Activated CD4-positive, alpha-beta T cell treated with anti-CD3 and anti-CD28 coated beads for 36 hours (primary cell): ENCODE measurements at regions not wholly inside any gene's neighbourhood (a gene's known extent, or its start where the extent isn't known, plus 50 kb on each side); places are given as distances from the start of the nearest gene placed in this dataset.

Experiments used
- ATAC-seq: fragments of 200-7000 bp; cut with Tn5 transposase; one replicate; pipeline ENCODE4 v1.10.0; 2021; ENCODE audit warnings: mild to moderate bottlenecking, moderate library complexity
- CTCF ChIA-PET: fragments of 350-600 bp; sonication (Branson Sonifier 250); formaldehyde crosslinking; loops from one replicate; lab custom pipeline; 2021; ENCODE audit warnings: antibody characterized with exemption; lab: Charles Lee
- POLR2A ChIA-PET: fragments of 350-600 bp; sonication (Branson Sonifier 250); formaldehyde crosslinking; loops from one replicate; lab custom pipeline; 2021; ENCODE audit warnings: antibody characterized with exemption, inconsistent platforms; lab: Charles Lee
- DNase-seq: peaks from one replicate; pipeline ENCODE4 v3.0.0-alpha.2; 2020
- H3K27ac Mint-ChIP-seq: one replicate; pipeline ENCODE4 v1.8.0; 2021; ENCODE audit warnings: mixed read lengths
- H3K27me3 Mint-ChIP-seq: one replicate; pipeline ENCODE4 v1.8.0; 2021; ENCODE audit warnings: mixed read lengths
- H3K36me3 Mint-ChIP-seq: one replicate; pipeline ENCODE4 v1.8.0; 2021; ENCODE audit warnings: low read depth, mixed read lengths
- H3K4me1 Mint-ChIP-seq: one replicate; pipeline ENCODE4 v1.8.0; 2021; ENCODE audit warnings: mixed read lengths
- H3K4me3 Mint-ChIP-seq: one replicate; pipeline ENCODE4 v1.8.0; 2021; ENCODE audit warnings: mild to moderate bottlenecking, moderate library complexity, mixed read lengths
- H3K9me3 Mint-ChIP-seq: one replicate; pipeline ENCODE4 v1.8.0; 2021; ENCODE audit warnings: low read depth, mixed read lengths
- intact Hi-C, 2 experiments: fragments of 100-400 bp; cut with DNase I in 1 of 2; cut with micrococcal nuclease in 1 of 2; formaldehyde crosslinking; loops; one replicate each; pipeline versions ENCODE4 v1.14.2 to v1.15.1; 2022 to 2024; cut with DNase I, micrococcal nuclease

DNA sequence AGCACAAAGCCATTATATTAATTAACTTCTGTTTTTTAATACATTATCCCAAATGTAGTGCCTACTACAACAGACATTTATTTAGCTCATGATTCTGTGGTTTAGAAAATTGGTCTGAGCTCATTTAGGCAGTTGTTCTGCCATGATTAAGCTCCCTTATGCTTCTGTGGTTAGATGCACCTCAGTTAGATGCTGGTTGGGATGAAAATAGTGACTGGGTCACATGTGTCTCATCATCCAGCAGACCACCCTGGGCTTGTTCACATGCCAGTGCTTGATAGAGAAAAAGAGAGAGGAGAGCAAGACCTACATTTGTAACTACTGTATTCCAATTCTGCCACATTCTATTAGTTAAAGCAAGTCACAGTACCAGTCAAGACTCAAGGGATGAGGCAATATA, 376.4 kb upstream of the GNPDA2 start:
- Mint-ChIP-seq H3K27me3 (no peaks in the 10 kb centered on the region), H3K27ac (no peak overlapping the region), H3K4me3 (no peak overlapping the region), H3K9me3 (peaks cover 4% of the 10 kb centered on the region), H3K36me3 (no peaks in the 10 kb centered on the region), H3K4me1 (no peaks in the 10 kb centered on the region)
- DNase-seq (no peak), ATAC-seq (no peak)
- CTCF ChIA-PET, result no interaction called here
- intact Hi-C loops, result no loop called here
- POLR2A ChIA-PET, result no interaction called here

DNA sequence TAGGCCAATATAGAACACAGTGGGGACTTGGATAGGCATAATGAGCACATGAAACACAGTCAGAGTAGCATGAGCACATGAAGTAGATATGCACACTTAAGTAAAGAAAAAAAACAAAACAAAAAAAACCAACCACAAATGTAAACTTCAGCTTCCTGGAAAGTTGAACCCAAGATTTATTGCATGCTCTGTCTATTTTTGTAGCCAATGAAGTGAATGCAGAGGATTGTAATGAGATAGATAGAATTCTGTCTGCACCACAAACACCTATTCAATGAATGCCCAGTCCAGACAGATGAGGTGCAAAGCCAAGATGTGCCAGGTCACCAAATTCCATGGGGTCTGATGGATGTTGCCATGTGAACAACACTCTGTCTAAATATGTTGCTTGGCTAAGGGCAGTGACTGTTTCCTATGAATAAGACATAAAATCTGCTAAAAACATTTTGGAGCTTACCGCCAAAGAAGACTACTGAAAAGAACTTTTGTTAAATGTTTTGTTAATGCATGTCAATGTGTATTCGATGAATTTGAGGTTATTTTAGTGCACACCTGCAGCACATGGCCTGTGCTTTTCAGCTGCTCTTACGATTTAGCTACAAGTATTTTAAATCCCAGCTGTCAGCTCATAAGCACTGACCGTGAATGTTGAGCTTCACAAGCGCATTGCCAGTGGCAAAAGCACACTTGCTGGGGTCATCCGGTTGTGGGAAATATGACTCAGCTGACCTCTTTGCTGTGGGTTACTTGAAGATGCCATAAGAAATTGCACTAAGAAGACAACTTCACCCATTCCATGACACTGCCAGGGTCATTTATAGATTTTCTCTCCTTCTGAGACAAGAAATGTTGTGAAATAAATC, 374.8 kb upstream of the GNPDA2 start:
- intact Hi-C loops, result no loop called here
- CTCF ChIA-PET, result no interaction called here
- H3K9me3 Mint-ChIP-seq, result peaks cover 4% of the 10 kb centered on the region
- H3K4me1 Mint-ChIP-seq, result no peaks in the 10 kb centered on the region
- no peaks in the 10 kb centered on the region for H3K27me3 Mint-ChIP-seq
- POLR2A ChIA-PET, result no interaction called here
- ATAC-seq (no peak), DNase-seq (no peak)
- no peak overlapping the region for H3K27ac Mint-ChIP-seq
- no peak overlapping the region for H3K4me3 Mint-ChIP-seq
- H3K36me3 Mint-ChIP-seq, result no peaks in the 10 kb centered on the region

DNA sequence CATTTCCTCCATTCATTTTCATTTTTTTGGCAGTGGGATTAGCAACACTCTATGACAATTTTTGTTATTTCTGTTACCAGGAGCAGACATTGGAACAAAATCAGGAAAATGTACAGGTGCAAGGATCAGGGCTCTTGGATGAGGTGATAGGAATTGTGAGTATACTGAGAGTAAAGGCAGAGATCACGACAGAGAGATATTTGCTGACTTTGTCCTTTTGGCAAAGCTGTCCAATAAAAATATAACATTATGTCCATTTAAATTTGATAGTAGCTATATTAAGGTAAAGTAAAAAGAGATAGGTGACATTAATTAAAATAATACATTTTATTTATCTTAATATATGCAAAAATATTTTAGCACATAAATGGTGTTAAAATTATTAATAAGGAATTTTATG, 373.1 kb upstream of the GNPDA2 start:
- intact Hi-C loops, result no loop called here
- no peak for ATAC-seq
- peaks cover 10% of the 10 kb centered on the region for H3K9me3 Mint-ChIP-seq
- no peaks in the 10 kb centered on the region for H3K36me3 Mint-ChIP-seq
- POLR2A ChIA-PET, result no interaction called here
- H3K27me3 Mint-ChIP-seq, result no peaks in the 10 kb centered on the region
- H3K4me1 Mint-ChIP-seq, result no peaks in the 10 kb centered on the region
- DNase-seq, result no peak
- CTCF ChIA-PET, result no interaction called here
- no peak overlapping the region for H3K4me3 Mint-ChIP-seq
- H3K27ac Mint-ChIP-seq, result no peak overlapping the region

DNA sequence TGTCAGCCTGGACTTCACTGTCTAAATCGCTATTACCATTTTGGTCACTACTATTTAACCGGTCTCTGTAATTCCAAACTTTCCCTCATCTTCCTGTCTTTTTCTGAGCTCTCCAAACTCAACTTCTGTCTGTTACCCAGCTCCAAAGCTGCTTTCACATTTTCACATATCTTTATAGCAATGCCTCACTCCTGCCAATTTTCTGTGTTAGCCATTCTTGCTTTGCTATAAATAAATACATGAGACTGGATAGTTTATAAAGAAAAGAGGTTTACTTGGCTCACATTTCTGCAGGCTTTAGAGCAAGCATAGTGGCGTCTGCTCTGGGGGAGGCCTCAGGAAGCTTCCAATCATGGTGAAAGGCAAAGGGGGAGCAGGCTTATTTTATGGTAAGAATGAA, 368.3 kb upstream of the GNPDA2 start:
- Mint-ChIP-seq H3K4me1 (no peaks in the 10 kb centered on the region), H3K27me3 (no peaks in the 10 kb centered on the region), H3K4me3 (no peak overlapping the region), H3K9me3 (peaks cover 25% of the 10 kb centered on the region), H3K36me3 (no peaks in the 10 kb centered on the region), H3K27ac (no peak overlapping the region)
- intact Hi-C loops, result no loop called here
- ATAC-seq (no peak), DNase-seq (no peak)
- ChIA-PET CTCF (no interaction called here), POLR2A (no interaction called here)

- no peak overlapping the region for H3K27ac Mint-ChIP-seq
- DNase-seq (no peak), ATAC-seq (no peak)
- CTCF ChIA-PET, result no interaction called here
- H3K36me3 Mint-ChIP-seq, result no peaks in the 10 kb centered on the region
- intact Hi-C loops, result no loop called here
- peaks cover 12% of the 10 kb centered on the region for H3K9me3 Mint-ChIP-seq
- no peak overlapping the region for H3K4me3 Mint-ChIP-seq
- H3K4me1 Mint-ChIP-seq, result no peaks in the 10 kb centered on the region
- POLR2A ChIA-PET, result no interaction called here
- H3K27me3 Mint-ChIP-seq, result no peaks in the 10 kb centered on the region
Observed at GRCh38 chr4:45082101-45082500, 355.7 kb upstream of the GNPDA2 start.

DNA sequence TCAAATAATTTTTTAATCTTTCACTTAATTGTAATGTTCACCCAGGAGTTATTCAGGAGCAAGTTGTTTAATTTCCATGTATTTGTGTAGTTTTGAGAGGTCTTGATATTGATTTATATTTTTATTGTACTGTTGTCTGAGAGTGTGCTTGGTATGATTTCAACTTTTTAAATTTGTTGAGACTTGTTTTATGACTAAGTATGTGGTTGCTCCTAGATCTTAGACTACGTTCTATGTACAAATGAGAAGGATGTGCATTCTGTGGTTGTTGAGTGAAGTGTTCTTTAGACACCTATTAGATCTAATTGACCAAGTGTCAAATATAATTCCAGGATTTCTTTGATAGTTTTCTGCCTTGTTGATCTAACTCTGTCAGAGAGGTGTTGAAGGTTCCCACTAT, 353.3 kb upstream of the GNPDA2 start:
- no peaks in the 10 kb centered on the region for H3K4me1 Mint-ChIP-seq

DNA sequence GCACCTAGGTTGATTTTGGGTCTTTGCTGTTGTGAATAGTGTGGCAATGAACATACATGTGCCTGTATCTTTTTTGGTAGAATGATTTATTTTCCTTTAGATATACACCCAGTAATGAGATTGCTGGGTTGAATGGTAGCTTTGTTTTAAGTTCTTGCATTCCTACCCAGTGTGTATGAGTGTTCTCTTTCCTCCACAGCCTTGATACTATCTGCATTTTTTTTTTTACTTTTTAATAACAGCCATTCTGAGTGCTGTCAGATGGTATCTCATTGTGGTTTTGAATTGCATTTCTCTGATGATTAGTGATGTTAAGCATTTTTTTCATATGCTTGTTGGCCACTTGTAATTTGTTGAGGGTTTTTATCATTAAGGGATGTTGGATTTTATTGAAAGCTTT, 351.8 kb upstream of the GNPDA2 start:
- Mint-ChIP-seq H3K27me3 (no peaks in the 10 kb centered on the region), H3K4me3 (no peak overlapping the region), H3K36me3 (no peaks in the 10 kb centered on the region), H3K9me3 (peaks cover 10% of the 10 kb centered on the region), H3K27ac (no peak overlapping the region), H3K4me1 (no peaks in the 10 kb centered on the region)
- CTCF ChIA-PET, result no interaction called here
- no peak for ATAC-seq
- POLR2A ChIA-PET, result no interaction called here
- no peak for DNase-seq
- intact Hi-C loops, result no loop called here

More for the DNA sequence above, 353.3 kb upstream of the GNPDA2 start:
- POLR2A ChIA-PET, result no interaction called here
- intact Hi-C loops, result no loop called here
- ATAC-seq (no peak), DNase-seq (no peak)
- Mint-ChIP-seq H3K4me3 (no peak overlapping the region), H3K9me3 (peaks cover 15% of the 10 kb centered on the region), H3K27ac (no peak overlapping the region), H3K36me3 (no peaks in the 10 kb centered on the region), H3K27me3 (no peaks in the 10 kb centered on the region)
- CTCF ChIA-PET, result no interaction called here

DNA sequence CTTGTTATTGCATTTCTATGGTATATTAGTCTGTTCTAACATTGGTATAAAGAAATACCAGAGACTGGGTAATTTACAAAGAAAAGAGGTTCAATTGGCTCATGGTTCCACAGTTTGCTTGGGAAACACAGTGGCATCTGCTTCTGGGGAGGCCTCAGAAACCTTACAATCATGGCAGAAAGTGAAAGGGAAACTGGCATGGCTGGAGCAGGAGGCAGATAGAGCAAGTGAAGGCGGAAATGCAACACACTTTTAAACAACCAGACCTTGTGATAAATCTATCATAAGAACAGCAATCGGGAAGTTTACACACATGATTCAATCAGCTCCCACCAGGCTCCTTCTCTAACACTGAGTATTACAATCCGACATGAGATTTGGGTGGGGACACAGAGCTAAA, 346.6 kb upstream of the GNPDA2 start:
- no peak overlapping the region for H3K27ac Mint-ChIP-seq
- DNase-seq (no peak), ATAC-seq (no peak)
- ChIA-PET CTCF (no interaction called here), POLR2A (no interaction called here)
- H3K27me3 Mint-ChIP-seq, result no peaks in the 10 kb centered on the region
- intact Hi-C loops, result no loop called here
- no peaks in the 10 kb centered on the region for H3K4me1 Mint-ChIP-seq
- H3K4me3 Mint-ChIP-seq, result no peak overlapping the region
- H3K9me3 Mint-ChIP-seq, result peaks cover 14% of the 10 kb centered on the region
- no peaks in the 10 kb centered on the region for H3K36me3 Mint-ChIP-seq

DNA sequence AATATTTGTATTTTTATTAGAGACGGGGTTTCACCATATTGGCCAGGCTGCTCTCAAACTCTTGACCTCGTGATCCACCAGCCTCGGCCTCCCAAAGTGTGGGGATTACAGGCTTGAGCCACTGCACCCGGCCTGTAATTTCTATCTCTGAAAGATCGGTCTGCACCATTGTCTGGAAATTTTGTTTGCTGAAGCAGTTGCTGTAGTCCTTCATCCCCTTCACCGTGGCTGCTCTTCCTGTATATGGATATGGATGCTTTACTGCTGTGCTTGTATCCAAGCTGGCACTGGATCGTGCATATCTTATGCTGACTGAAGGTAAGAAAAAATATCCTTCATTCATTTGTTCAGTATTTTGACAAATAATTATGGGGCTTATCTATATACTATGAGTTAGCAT, 338.4 kb upstream of the GNPDA2 start:
- ChIA-PET CTCF (no interaction called here), POLR2A (no interaction called here)
- ATAC-seq (no peak), DNase-seq (no peak)
- Mint-ChIP-seq H3K27me3 (no peaks in the 10 kb centered on the region), H3K36me3 (no peaks in the 10 kb centered on the region), H3K4me1 (no peaks in the 10 kb centered on the region), H3K9me3 (peaks cover 12% of the 10 kb centered on the region), H3K4me3 (no peak overlapping the region), H3K27ac (no peak overlapping the region)
- intact Hi-C loops, result no loop called here

DNA sequence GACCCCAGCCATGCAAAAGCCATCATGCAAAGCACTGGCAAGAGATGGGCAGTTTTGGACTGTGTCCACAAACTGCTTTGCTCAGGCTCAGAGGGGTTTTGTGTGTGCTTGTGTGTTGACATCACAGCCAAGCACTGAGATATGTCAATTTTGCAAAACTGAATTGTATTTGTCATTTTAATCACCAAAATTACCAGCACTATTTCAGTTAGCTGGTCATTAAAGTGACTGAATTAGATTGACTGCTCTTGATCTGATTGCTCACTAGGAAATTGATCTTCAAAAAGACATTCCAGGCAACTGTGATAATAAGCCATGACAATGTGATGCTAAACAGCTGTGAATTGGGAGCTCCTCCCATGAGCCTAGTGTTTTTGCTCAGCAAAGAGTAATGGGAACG, 337.3 kb upstream of the GNPDA2 start:
- Mint-ChIP-seq H3K9me3 (peaks cover 9% of the 10 kb centered on the region), H3K27ac (no peak overlapping the region), H3K4me3 (no peak overlapping the region), H3K27me3 (no peaks in the 10 kb centered on the region), H3K4me1 (no peaks in the 10 kb centered on the region), H3K36me3 (no peaks in the 10 kb centered on the region)
- DNase-seq (no peak), ATAC-seq (no peak)
- intact Hi-C loops, result no loop called here
- POLR2A ChIA-PET, result no interaction called here
- CTCF ChIA-PET, result no interaction called here

DNA sequence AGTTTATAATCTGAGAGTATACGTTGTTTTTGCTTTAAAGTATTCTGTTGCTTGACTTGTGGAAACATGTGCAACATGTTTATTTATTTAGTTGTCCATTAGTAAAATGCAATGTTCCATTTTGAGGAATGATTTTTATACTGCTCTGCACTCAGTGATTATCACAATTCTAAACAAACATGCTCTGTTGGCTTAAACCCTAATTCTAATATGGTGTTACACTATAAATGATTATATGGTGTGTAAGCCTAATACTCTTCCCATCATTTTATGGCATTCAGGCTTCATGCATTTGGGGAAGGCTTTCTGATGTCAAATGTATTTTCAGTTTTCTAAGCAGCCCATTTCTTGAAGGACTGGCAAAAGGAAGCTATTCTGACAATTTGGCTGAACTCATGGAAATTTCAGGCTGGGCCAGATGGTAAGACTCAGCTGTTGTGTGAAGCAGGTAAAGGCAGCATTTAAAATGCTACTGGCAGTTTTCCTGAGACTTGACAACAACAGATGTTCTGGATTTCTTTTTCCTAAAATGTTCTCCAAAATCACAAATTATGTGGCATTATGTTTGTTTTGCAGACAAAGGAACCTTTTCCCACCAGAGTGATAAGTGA, 336.7 kb upstream of the GNPDA2 start:
- ChIA-PET POLR2A (no interaction called here), CTCF (no interaction called here)
- intact Hi-C loops, result no loop called here
- Mint-ChIP-seq H3K27me3 (no peaks in the 10 kb centered on the region), H3K36me3 (no peaks in the 10 kb centered on the region), H3K4me1 (no peaks in the 10 kb centered on the region), H3K4me3 (no peak overlapping the region), H3K27ac (no peak overlapping the region), H3K9me3 (peaks cover 7% of the 10 kb centered on the region)
- DNase-seq, result no peak
- no peak for ATAC-seq

- Mint-ChIP-seq H3K9me3 (peaks cover 17% of the 10 kb centered on the region), H3K27me3 (no peaks in the 10 kb centered on the region), H3K36me3 (no peaks in the 10 kb centered on the region), H3K4me1 (no peaks in the 10 kb centered on the region), H3K4me3 (no peak overlapping the region), H3K27ac (no peak overlapping the region)
- no peak for ATAC-seq
- CTCF ChIA-PET, result interaction anchor here (1.2 kb wide), 1 partner anchor 12 kb away, joined by 3 read pairs; no protein-coding TSS in a partner anchor
- DNase-seq, result no peak
- intact Hi-C loops, result no loop called here
- POLR2A ChIA-PET, result no interaction called here
Observed at GRCh38 chr4:45043911-45044310, 317.6 kb upstream of the GNPDA2 start.
